IMR-90 (cell line): ENCODE measurements at regions not wholly inside any gene's neighbourhood (a gene's known extent, or its start where the extent isn't known, plus 50 kb on each side); places are given as distances from the start of the nearest gene placed in this dataset.

Experiments used
- ATAC-seq: fragments of 200-7000 bp; cut with Tn5 transposase; 2 replicates; pipeline ENCODE4 v1.9.1; 2020; ENCODE audit warnings: low read depth, mild to moderate bottlenecking, moderate library complexity
- BruUV-seq: library from RNA; stranded (reverse); fragments of 400-500 nt; replicated peaks from 2 replicates; lab custom pipeline; 2021; lab: Mats Ljungman, UMichigan
- CTCF ChIA-PET: fragments of 300-600 bp; formaldehyde crosslinking; extraction: SDS; loops from one replicate; lab custom pipeline; 2021; ENCODE audit warnings: antibody characterized with exemption; lab: Yijun Ruan, JAX
- POLR2A ChIA-PET: fragments of 300-600 bp; sonication (Branson Sonifier 250); formaldehyde crosslinking; loops from one replicate; lab custom pipeline; 2022; ENCODE audit warnings: antibody characterized with exemption; ENCODE audit not compliant: unreplicated experiment; lab: Charles Lee
- DNase-seq: peaks from one replicate; pipeline ENCODE4 v3.0.0; 2013
- H2AFZ ChIP-seq: replicated peaks from 2 replicates; pipeline ENCODE3; 2013; ENCODE audit warnings: low read length, mild to moderate bottlenecking; ENCODE audit not compliant: poor library complexity
- H2AK5ac ChIP-seq: 2 replicates; pipeline ENCODE4 v1.6.1; 2013; ENCODE audit warnings: low read depth, low read length, inconsistent platforms
- H2AK9ac ChIP-seq: replicated peaks from 2 replicates; pipeline ENCODE3; 2013; ENCODE audit warnings: mild to moderate bottlenecking, low read depth, low read length, moderate library complexity; ENCODE audit not compliant: poor library complexity
- H2BK120ac ChIP-seq: 2 replicates; pipeline ENCODE4 v1.6.1; 2013; ENCODE audit warnings: low read depth, low read length, inconsistent platforms
- H2BK15ac ChIP-seq: 3 replicates; pipeline ENCODE4 v1.6.1; 2013; ENCODE audit warnings: low read depth, low read length, inconsistent platforms
- H2BK20ac ChIP-seq: 2 replicates; pipeline ENCODE4 v1.6.1; 2013; ENCODE audit warnings: low read depth, mild to moderate bottlenecking, inconsistent platforms, low read length, moderate library complexity
- H2BK5ac ChIP-seq: 2 replicates; pipeline ENCODE4 v1.6.1; 2013; ENCODE audit warnings: mild to moderate bottlenecking, low read depth, low read length, inconsistent platforms; ENCODE audit not compliant: poor library complexity, severe bottlenecking
- H3K14ac ChIP-seq: replicated peaks from 2 replicates; pipeline ENCODE4 v1.6.1; 2013; ENCODE audit warnings: low read depth, low read length, inconsistent platforms
- H3K18ac ChIP-seq: 2 replicates; pipeline ENCODE4 v1.6.1; 2013; ENCODE audit warnings: low read depth, low read length, control low read depth
- H3K23ac ChIP-seq: 2 replicates; pipeline ENCODE4 v1.6.1; 2013; ENCODE audit warnings: low read depth, low read length, inconsistent platforms
- H3K27ac ChIP-seq: 2 replicates; pipeline ENCODE4 v1.5.1; 2013; ENCODE audit warnings: mild to moderate bottlenecking, control low read depth, low read length; ENCODE audit not compliant: insufficient read depth
- H3K27me3 ChIP-seq: 2 replicates; pipeline ENCODE4 v1.6.1; 2013; ENCODE audit warnings: low read length; ENCODE audit not compliant: control insufficient read depth, insufficient read depth
- H3K36me3 ChIP-seq: 2 replicates; pipeline ENCODE4 v1.6.1; 2013; ENCODE audit warnings: low read length, mixed read lengths; ENCODE audit not compliant: control insufficient read depth, insufficient read depth
- H3K4ac ChIP-seq: 2 replicates; pipeline ENCODE4 v1.6.1; 2013; ENCODE audit warnings: low read depth, low read length, inconsistent platforms
- H3K4me1 ChIP-seq: 2 replicates; pipeline ENCODE4 v1.6.1; 2013; ENCODE audit warnings: low read length, mixed read lengths; ENCODE audit not compliant: control insufficient read depth, insufficient read depth
- H3K4me2 ChIP-seq: 2 replicates; pipeline ENCODE4 v1.6.1; 2013; ENCODE audit warnings: low read depth, mild to moderate bottlenecking, control low read depth, low read length, moderate library complexity
- H3K4me3 ChIP-seq: 2 replicates; pipeline ENCODE4 v1.5.1; 2013; ENCODE audit warnings: low read depth, mild to moderate bottlenecking, control low read depth, low read length, moderate library complexity; ENCODE audit not compliant: insufficient read depth
- H3K56ac ChIP-seq: 2 replicates; pipeline ENCODE4 v1.6.1; 2013; ENCODE audit warnings: low read length, inconsistent platforms; ENCODE audit not compliant: insufficient read depth; ENCODE audit errors: extremely low read depth
- H3K79me1 ChIP-seq, 2 experiments: 2 replicates each; pipeline ENCODE4 v1.6.1; 2013; ENCODE audit warnings: low read length in 2 of 2, inconsistent platforms in 1 of 2, low read depth in 1 of 2
- H3K9ac ChIP-seq: 2 replicates; pipeline ENCODE4 v1.6.1; 2013; ENCODE audit warnings: low read depth, low read length, control low read depth
- H3K9me1 ChIP-seq: 2 replicates; pipeline ENCODE4 v1.6.1; 2013; ENCODE audit warnings: low read length, inconsistent platforms; ENCODE audit not compliant: insufficient read depth
- H3K9me3 ChIP-seq: 2 replicates; pipeline ENCODE4 v1.6.1; 2013; ENCODE audit warnings: low read length; ENCODE audit not compliant: control insufficient read depth, insufficient read depth
- H4K20me1 ChIP-seq: 2 replicates; pipeline ENCODE4 v1.6.1; 2013; ENCODE audit warnings: low read length, inconsistent platforms; ENCODE audit not compliant: insufficient read depth
- H4K5ac ChIP-seq: 2 replicates; pipeline ENCODE4 v1.6.1; 2013; ENCODE audit warnings: mild to moderate bottlenecking, low read depth, low read length, control low read depth
- H4K8ac ChIP-seq, 2 experiments: 2 replicates each; pipeline ENCODE4 v1.6.1; 2013; ENCODE audit warnings: low read depth in 2 of 2, low read length in 2 of 2, control low read depth in 1 of 2, inconsistent platforms in 1 of 2
- H4K91ac ChIP-seq: 2 replicates; pipeline ENCODE4 v1.6.1; 2013; ENCODE audit warnings: low read depth, low read length, inconsistent platforms; ENCODE audit not compliant: insufficient read depth
- BHLHE40 ChIP-seq: fragments of 150-350 bp; IDR thresholded peaks from 2 replicates; pipeline ENCODE4 v1.6.1; 2016; ENCODE audit warnings: mild to moderate bottlenecking, low read depth, low read length
- CEBPB ChIP-seq: IDR thresholded peaks from 2 replicates; pipeline ENCODE4 v1.6.1; 2012; ENCODE audit warnings: low read depth, low read length, improper control_type of control experiment
- CHD1 ChIP-seq: IDR thresholded peaks from 2 replicates; pipeline ENCODE4 v1.6.1; 2012; ENCODE audit warnings: low read depth, low read length, improper control_type of control experiment
- FOS ChIP-seq: fragments of 150-350 bp; IDR thresholded peaks from 2 replicates; pipeline ENCODE4 v1.6.1; 2016; ENCODE audit warnings: low read depth, low read length
- MAFK ChIP-seq: IDR thresholded peaks from 2 replicates; pipeline ENCODE4 v1.6.1; 2012; ENCODE audit warnings: low read depth, low read length, improper control_type of control experiment
- MAZ ChIP-seq: IDR thresholded peaks from 2 replicates; pipeline ENCODE4 v1.6.1; 2012; ENCODE audit warnings: low read depth, mild to moderate bottlenecking, low read length, improper control_type of control experiment, moderate library complexity, borderline replicate concordance
- MXI1 ChIP-seq: IDR thresholded peaks from 2 replicates; pipeline ENCODE4 v1.6.1; 2012; ENCODE audit warnings: low read depth, mild to moderate bottlenecking, low read length, moderate library complexity, borderline replicate concordance
- NFE2L2 ChIP-seq: fragments of 150-350 bp; IDR thresholded peaks from 2 replicates; pipeline ENCODE4 v1.6.1; 2016; ENCODE audit warnings: low read depth, mild to moderate bottlenecking, low read length
- POLR2A ChIP-seq: IDR thresholded peaks from 2 replicates; pipeline ENCODE4 v1.6.1; 2012; ENCODE audit warnings: mild to moderate bottlenecking, low read depth, low read length
- RAD21 ChIP-seq: IDR thresholded peaks from 2 replicates; pipeline ENCODE4 v1.6.1; 2012; ENCODE audit warnings: low read length, improper control_type of control experiment
- RCOR1 ChIP-seq: IDR thresholded peaks from 2 replicates; pipeline ENCODE4 v1.6.1; 2012; ENCODE audit warnings: mild to moderate bottlenecking, low read length, improper control_type of control experiment; ENCODE audit not compliant: insufficient replicate concordance
- RFX5 ChIP-seq: IDR thresholded peaks from 2 replicates; pipeline ENCODE4 v1.8.0; 2012; ENCODE audit warnings: low read depth, mild to moderate bottlenecking, low read length, moderate library complexity
- SMC3 ChIP-seq: fragments of 150-350 bp; IDR thresholded peaks from 2 replicates; pipeline ENCODE4 v1.6.1; 2016; ENCODE audit warnings: low read depth, mild to moderate bottlenecking, antibody characterized with exemption, low read length, moderate library complexity
- WGBS, 2 experiments: methylation state at CpG; one replicate each; pipeline versions ENCODE4 v1.1.5 to v1.1.7; 2013; ENCODE audit warnings: missing lambda C conversion rate in 2 of 2; ENCODE audit not compliant: insufficient read length in 1 of 2; ENCODE audit errors: extremely low coverage in 2 of 2; 5-methylcytosine and 5-hydroxymethylcytosine counted together
- dilution Hi-C: fragments of 300-500 bp; cut with HindIII; formaldehyde crosslinking; loops from one replicate; pipeline ENCODE4 v1.14.3; 2018; ENCODE audit warnings: low sequenced_read_pairs; ENCODE audit not compliant: unreplicated experiment
- in situ Hi-C: fragments of 300-500 bp; cut with MboI; formaldehyde crosslinking; loops from 3 replicates; pipeline ENCODE4 v1.14.3; 2019; ENCODE audit warnings: low sequenced_read_pairs, inconsistent platforms, mixed read lengths
- intact Hi-C: fragments of 100-400 bp; cut with micrococcal nuclease; formaldehyde crosslinking; loops from 2 replicates; pipeline ENCODE4 v1.10.0; 2022
- TF ChIP-seq, protein P1 (sequence below): fragments of 150-350 bp; IDR thresholded peaks from 2 replicates; pipeline ENCODE4 v1.6.1; 2017; ENCODE audit warnings: mild to moderate bottlenecking, antibody characterized with exemption, low read length, low read depth
- TF ChIP-seq, protein P2 (sequence below): fragments of 150-350 bp; IDR thresholded peaks from 2 replicates; pipeline ENCODE4 v1.6.1; 2016; ENCODE audit warnings: low read depth, mild to moderate bottlenecking, low read length, moderate library complexity, borderline replicate concordance

DNA sequence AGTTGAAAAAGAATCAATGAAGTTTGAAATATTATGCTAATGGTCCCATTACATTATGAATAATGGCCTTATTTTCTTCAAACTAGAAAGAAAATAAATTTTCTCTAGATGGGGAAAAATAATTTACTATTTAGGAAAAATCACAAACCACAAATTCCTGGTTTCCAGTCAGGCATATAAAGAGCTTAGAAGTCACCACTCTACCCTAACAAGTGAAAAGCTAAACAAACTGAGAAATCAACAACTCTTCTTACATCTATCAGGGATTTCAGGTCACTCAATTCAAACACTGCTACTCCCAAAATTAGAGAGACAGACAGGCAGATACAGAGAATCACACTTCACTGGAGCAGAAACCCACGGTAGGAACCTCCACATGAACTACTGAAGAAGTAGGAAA, 82.1 kb upstream of the LRRC7 start:
- CTCF ChIA-PET = no interaction called here
- dilution Hi-C loops = no loop called here
- Histone ChIP-seq H2BK20ac (no peak overlapping the region), H2BK15ac (no peak overlapping the region), H3K23ac (no peak overlapping the region), H3K27me3 (no peaks in the 10 kb centered on the region), H3K4me3 (no peak overlapping the region), H2AK9ac (no peak overlapping the region), H3K56ac (no peak overlapping the region), H3K9me1 (no peaks in the 10 kb centered on the region), H3K9me3 (no peaks in the 10 kb centered on the region), H3K9ac (no peak overlapping the region), H3K18ac (no peak overlapping the region), H3K36me3 (no peaks in the 10 kb centered on the region), H4K5ac (no peak overlapping the region), H2AK5ac (no peak overlapping the region), H2AFZ (no peak overlapping the region), H4K8ac (no peak overlapping the region), H3K79me1 (no peaks in the 10 kb centered on the region), H2BK120ac (no peak overlapping the region), H3K4me2 (no peak overlapping the region), H3K14ac (no peak overlapping the region), H4K91ac (no peak overlapping the region), H3K27ac (no peak overlapping the region), H2BK5ac (no peak overlapping the region), H3K4me1 (no peaks in the 10 kb centered on the region), H4K20me1 (no peaks in the 10 kb centered on the region), H3K4ac (no peak overlapping the region)
- TF ChIP-seq MAFK (no peak), RFX5 (no peak), FOS (no peak), CHD1 (no peak), SMC3 (no peak), RAD21 (no peak), POLR2A (no peak), CEBPB (no peak), MXI1 (no peak), BHLHE40 (no peak), MAZ (no peak), RCOR1 (no peak), NFE2L2 (no peak)
- TF ChIP-seq, protein P1, sequence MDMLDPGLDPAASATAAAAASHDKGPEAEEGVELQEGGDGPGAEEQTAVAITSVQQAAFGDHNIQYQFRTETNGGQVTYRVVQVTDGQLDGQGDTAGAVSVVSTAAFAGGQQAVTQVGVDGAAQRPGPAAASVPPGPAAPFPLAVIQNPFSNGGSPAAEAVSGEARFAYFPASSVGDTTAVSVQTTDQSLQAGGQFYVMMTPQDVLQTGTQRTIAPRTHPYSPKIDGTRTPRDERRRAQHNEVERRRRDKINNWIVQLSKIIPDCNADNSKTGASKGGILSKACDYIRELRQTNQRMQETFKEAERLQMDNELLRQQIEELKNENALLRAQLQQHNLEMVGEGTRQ = no peak
- TF ChIP-seq, protein P2, sequence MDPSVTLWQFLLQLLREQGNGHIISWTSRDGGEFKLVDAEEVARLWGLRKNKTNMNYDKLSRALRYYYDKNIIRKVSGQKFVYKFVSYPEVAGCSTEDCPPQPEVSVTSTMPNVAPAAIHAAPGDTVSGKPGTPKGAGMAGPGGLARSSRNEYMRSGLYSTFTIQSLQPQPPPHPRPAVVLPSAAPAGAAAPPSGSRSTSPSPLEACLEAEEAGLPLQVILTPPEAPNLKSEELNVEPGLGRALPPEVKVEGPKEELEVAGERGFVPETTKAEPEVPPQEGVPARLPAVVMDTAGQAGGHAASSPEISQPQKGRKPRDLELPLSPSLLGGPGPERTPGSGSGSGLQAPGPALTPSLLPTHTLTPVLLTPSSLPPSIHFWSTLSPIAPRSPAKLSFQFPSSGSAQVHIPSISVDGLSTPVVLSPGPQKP = no peak
- POLR2A ChIA-PET = no interaction called here
- no CpG with 5 or more reads among the region's 1 CpG for WGBS, 2 experiments
- BruUV-seq = no TSS peak
- DNase-seq = no peak
- ATAC-seq = no peak
- in situ Hi-C loops = no loop called here
- intact Hi-C loops = no loop called here
